Esophagus mucosa (tissue), 1 donor: ENCODE measurements at regions not wholly inside any gene's neighbourhood (a gene's known extent, or its start where the extent isn't known, plus 50 kb on each side); places are given as distances from the start of the nearest gene placed in this dataset.

Experiments used
- ATAC-seq: fragments of 200-7000 bp; cut with Tn5 transposase; one replicate; pipeline ENCODE4 v1.9.1; 2020
- donor health status: DM: yes; HTN: yes; CAD: no.

- no peak for ATAC-seq
These were observed 53.6 kb upstream of the TPM4 start for GRCh38 chr19:16022681-16023080.

GRCh38 chr19:16023146-16023915, 53.0 kb upstream of the TPM4 start:
- no peak for ATAC-seq

- no peak for ATAC-seq
These were observed 51.8 kb upstream of the TPM4 start for GRCh38 chr19:16024266-16025107.

GRCh38 chr19:16025108-16026101, 50.9 kb upstream of the TPM4 start:
- ATAC-seq = peak; percentile 78

GRCh38 chr19:16026131-16026530, 50.2 kb upstream of the TPM4 start:
- ATAC-seq = peak; percentile 3
